SU-DHL-6 (cell line): ENCODE measurements at regions not wholly inside any gene's neighbourhood (a gene's known extent, or its start where the extent isn't known, plus 50 kb on each side); places are given as distances from the start of the nearest gene placed in this dataset.

Experiments used
- EZH2phosphoT487 ChIP-seq: fragments of 200-600 bp; sonication (generic), shearing (Covaris generic); conservative IDR thresholded peaks from 2 replicates; pipeline ENCODE4 v1.6.1; 2018; ENCODE audit warnings: mild to moderate bottlenecking, antibody characterized with exemption, low read length, moderate library complexity, mixed read lengths
- TF ChIP-seq, protein P1 (sequence below): fragments of 200-600 bp; sonication (generic); IDR thresholded peaks from one replicate; pipeline ENCODE4 v1.5.1; 2017; ENCODE audit warnings: antibody characterized with exemption, mild to moderate bottlenecking, low read length, moderate library complexity; ENCODE audit not compliant: insufficient read depth, poor library complexity, severe bottlenecking

- TF ChIP-seq, protein P1, sequence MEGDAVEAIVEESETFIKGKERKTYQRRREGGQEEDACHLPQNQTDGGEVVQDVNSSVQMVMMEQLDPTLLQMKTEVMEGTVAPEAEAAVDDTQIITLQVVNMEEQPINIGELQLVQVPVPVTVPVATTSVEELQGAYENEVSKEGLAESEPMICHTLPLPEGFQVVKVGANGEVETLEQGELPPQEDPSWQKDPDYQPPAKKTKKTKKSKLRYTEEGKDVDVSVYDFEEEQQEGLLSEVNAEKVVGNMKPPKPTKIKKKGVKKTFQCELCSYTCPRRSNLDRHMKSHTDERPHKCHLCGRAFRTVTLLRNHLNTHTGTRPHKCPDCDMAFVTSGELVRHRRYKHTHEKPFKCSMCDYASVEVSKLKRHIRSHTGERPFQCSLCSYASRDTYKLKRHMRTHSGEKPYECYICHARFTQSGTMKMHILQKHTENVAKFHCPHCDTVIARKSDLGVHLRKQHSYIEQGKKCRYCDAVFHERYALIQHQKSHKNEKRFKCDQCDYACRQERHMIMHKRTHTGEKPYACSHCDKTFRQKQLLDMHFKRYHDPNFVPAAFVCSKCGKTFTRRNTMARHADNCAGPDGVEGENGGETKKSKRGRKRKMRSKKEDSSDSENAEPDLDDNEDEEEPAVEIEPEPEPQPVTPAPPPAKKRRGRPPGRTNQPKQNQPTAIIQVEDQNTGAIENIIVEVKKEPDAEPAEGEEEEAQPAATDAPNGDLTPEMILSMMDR, result no peak
- TF ChIP-seq EZH2phosphoT487, result no peak
Measured at GRCh38 chr5:124420952-124421351, 325.5 kb downstream of the ZNF608 start.
